ENCODE measurements at regions not wholly inside any gene's neighbourhood (a gene's known extent, or its start where the extent isn't known, plus 50 kb on each side); places are given as distances from the start of the nearest gene placed in this dataset.
A peak's percentile ranks its signal among the peaks of the same experiment; 100 is the strongest.

DNA sequence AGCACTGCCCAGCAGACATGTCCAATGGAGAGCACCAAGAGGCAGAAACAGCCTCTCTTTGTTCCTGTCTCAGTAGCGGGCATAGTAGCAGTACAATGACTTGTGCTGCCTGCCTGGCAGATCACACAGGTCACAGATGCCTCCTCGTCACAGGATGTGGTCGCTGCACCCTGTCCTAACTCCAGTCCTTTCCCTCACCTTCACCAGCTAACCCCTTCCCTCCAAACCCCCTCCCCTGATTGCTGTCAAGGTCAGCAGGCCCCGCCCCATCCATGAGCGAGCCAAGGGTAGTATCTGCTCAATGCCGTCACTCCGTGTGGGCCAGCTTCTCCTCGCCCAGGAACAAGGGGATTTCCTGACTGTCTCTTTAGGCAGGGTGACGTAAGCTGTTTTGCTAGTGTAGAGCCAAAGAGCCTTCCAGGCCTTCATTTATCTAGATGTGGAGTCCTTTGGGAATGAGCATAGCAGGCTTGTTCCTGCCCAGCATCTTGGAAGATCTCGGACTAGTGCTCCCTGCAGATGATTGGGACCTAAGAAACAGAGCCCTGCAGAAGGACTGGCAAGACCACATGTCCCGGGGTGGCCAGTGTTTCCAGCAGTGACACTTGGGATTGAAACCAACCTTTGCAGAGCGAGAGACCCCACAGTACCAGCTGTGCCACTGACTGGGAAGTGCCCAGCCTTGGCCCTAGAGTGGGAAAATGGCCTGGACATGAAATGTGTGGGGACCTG, 75.9 kb upstream of the TNRC6C start:
- Histone ChIP-seq H3K4me1 (peaks cover 55% of the 10 kb centered on the region), H3K9me3 (replicated peaks) (no peaks in the 10 kb centered on the region), H3K27me3 (ENCODE audit: low read depth) (no peaks in the 10 kb centered on the region), H3K36me3 (no peaks in the 10 kb centered on the region), H3K27ac (replicated peaks) (peak overlapping the region; percentile 83), H3K4me3 (no peak overlapping the region)
- TF ChIP-seq, protein P1, sequence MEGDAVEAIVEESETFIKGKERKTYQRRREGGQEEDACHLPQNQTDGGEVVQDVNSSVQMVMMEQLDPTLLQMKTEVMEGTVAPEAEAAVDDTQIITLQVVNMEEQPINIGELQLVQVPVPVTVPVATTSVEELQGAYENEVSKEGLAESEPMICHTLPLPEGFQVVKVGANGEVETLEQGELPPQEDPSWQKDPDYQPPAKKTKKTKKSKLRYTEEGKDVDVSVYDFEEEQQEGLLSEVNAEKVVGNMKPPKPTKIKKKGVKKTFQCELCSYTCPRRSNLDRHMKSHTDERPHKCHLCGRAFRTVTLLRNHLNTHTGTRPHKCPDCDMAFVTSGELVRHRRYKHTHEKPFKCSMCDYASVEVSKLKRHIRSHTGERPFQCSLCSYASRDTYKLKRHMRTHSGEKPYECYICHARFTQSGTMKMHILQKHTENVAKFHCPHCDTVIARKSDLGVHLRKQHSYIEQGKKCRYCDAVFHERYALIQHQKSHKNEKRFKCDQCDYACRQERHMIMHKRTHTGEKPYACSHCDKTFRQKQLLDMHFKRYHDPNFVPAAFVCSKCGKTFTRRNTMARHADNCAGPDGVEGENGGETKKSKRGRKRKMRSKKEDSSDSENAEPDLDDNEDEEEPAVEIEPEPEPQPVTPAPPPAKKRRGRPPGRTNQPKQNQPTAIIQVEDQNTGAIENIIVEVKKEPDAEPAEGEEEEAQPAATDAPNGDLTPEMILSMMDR (IDR thresholded peaks at IDR 0.05; ENCODE audit: borderline replicate concordance) = no peak
- intact Hi-C loops (cut with micrococcal nuclease) = no loop called here
- DNase-seq = peak; percentile 73

DNA sequence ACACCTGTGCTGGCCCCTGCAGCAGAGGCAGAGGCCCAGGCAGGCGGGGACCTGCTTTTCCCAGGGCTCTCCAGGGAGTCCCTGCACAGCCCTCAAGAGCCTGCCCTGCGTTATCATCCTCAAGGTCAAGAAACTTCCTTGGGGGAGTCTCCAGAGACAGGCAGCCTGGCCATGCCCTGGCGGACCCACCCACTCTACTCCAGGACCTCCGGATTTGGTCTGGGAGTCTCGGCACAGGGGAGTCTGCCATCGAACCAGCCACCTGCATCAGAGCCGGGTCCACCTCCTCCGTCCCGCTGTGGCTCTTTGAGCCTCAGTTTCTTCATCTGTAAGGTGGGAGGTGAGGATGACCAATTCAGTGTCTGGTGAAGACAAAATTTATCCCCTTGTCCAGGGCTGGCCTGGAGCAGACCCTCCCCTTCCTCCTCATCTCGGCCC, 75.3 kb upstream of the TNRC6C start:
- TF ChIP-seq, protein P1 (IDR thresholded peaks at IDR 0.05; ENCODE audit: borderline replicate concordance) = no peak
- intact Hi-C loops (cut with micrococcal nuclease) = no loop called here
- DNase-seq = no peak

DNA sequence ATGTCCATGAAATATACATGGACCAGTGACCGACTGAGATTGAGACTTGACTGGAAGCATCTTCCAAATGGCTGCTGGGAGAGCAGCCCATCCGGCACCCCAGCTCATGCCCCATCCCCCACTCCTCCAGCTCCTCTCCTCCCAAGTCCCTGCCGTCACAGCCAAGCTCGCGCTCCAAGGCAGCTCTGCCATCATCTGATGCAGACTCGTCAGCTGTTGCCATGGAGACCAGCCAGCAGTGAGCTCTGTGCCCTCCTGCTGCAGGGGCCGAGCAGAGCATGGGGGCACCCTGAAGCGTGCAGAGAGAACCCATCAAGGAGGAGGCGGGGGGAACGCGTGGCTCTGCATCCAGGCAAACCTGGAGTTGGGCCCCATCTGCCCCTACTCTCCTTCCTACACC, 74.5 kb upstream of the TNRC6C start:
- Histone ChIP-seq H3K27me3 (ENCODE audit: low read depth) (no peaks in the 10 kb centered on the region), H3K27ac (replicated peaks) (no peak overlapping the region), H3K4me3 (no peak overlapping the region), H3K4me1 (peaks cover 60% of the 10 kb centered on the region), H3K36me3 (no peaks in the 10 kb centered on the region), H3K9me3 (replicated peaks) (no peaks in the 10 kb centered on the region)
- no peak for DNase-seq
- TF ChIP-seq, protein P1 (IDR thresholded peaks at IDR 0.05; ENCODE audit: borderline replicate concordance) = no peak
- intact Hi-C loops (cut with micrococcal nuclease) = no loop called here

More for the DNA sequence above, 75.3 kb upstream of the TNRC6C start:
- H3K9me3 ChIP-seq (replicated peaks) = no peaks in the 10 kb centered on the region
- peak overlapping the region; percentile 83 for H3K27ac ChIP-seq (replicated peaks)
- H3K4me3 ChIP-seq = no peak overlapping the region
- peaks cover 57% of the 10 kb centered on the region for H3K4me1 ChIP-seq
- H3K36me3 ChIP-seq = no peaks in the 10 kb centered on the region
- no peaks in the 10 kb centered on the region for H3K27me3 ChIP-seq (ENCODE audit: low read depth)

DNA sequence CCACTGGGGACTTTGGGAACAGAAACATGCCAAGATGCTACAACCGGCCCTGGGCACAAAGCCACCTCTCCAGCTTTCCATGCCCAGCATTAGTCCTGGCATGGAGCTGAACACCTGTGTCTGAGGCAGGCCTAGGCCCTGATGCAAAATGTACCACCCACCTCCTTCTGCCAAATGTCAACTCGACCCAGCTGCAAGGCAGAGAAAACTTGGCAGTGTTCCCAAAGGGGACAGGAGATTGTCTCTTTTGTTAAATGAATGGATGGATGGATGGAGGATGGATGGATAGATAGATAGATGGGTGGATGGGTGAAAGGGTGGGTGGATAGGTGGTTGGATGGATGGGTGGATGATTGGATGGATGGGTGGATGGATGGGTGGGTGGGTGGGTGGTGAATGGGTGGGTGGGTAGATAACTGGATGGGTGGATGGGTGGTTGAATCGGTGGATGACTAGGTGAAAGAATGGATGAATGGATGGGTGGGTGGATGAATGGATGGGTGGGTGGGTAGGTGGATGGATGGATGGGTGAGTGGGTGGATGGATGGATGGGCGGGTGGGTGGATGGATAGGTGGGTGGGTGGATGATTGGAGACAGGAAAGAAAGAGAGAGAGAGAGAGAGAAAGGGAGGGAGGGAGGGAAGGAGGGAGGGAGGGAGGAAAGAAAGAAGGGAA, 73.4 kb upstream of the TNRC6C start:
- no peak for DNase-seq
- Histone ChIP-seq H3K36me3 (no peaks in the 10 kb centered on the region), H3K4me1 (peaks cover 56% of the 10 kb centered on the region), H3K27me3 (ENCODE audit: low read depth) (no peaks in the 10 kb centered on the region), H3K9me3 (replicated peaks) (no peaks in the 10 kb centered on the region), H3K27ac (replicated peaks) (no peak overlapping the region), H3K4me3 (no peak overlapping the region)
- intact Hi-C loops (cut with micrococcal nuclease) = no loop called here
- TF ChIP-seq, protein P1 (IDR thresholded peaks at IDR 0.05; ENCODE audit: borderline replicate concordance) = no peak

DNA sequence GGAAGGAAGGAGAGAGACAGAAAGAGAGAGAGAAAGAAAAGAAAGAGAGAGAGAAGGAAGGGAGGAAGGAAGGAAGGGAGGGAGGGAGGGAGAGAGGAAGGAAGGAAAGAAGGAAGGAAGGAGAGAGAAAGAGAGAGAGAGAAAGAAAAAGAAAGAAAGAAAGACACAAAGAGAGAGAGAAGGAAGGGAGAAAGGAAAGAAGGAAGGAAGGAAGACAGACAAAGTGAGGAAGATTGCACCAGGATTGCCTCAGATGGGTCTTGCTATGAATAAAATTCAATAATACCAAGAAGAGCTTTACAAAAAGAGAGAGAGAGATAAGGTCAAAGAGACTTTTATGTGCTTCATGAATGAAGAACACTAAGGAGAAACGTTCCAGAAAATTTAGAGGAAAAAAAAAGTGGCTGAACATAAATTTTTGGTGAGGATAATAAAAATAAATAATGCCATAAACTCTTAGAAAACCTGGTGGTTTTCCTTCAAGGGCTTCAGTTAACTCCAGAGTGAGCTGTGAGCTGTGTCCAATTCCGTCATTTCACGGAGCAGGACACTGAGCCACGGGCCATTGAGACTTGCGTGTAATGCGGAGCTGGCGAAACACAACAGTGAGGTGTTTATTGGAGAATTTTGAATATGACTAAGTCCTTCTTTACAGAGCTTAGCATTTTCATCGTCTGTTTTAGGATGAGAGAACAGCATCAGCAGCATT, 72.7 kb upstream of the TNRC6C start:
- no peak overlapping the region for H3K4me3 ChIP-seq
- no peaks in the 10 kb centered on the region for H3K36me3 ChIP-seq
- no peaks in the 10 kb centered on the region for H3K9me3 ChIP-seq (replicated peaks)
- intact Hi-C loops (cut with micrococcal nuclease) = no loop called here
- no peak for DNase-seq
- peaks cover 49% of the 10 kb centered on the region for H3K4me1 ChIP-seq
- H3K27ac ChIP-seq (replicated peaks) = peak overlapping the region; percentile 82
- TF ChIP-seq, protein P1 (IDR thresholded peaks at IDR 0.05; ENCODE audit: borderline replicate concordance) = no peak
- no peaks in the 10 kb centered on the region for H3K27me3 ChIP-seq (ENCODE audit: low read depth)

All from left ventricle myocardium inferior (tissue), 1 donor.